ENCODE measurements at regions not wholly inside any gene's neighbourhood (a gene's known extent, or its start where the extent isn't known, plus 50 kb on each side); places are given as distances from the start of the nearest gene placed in this dataset.

DNA sequence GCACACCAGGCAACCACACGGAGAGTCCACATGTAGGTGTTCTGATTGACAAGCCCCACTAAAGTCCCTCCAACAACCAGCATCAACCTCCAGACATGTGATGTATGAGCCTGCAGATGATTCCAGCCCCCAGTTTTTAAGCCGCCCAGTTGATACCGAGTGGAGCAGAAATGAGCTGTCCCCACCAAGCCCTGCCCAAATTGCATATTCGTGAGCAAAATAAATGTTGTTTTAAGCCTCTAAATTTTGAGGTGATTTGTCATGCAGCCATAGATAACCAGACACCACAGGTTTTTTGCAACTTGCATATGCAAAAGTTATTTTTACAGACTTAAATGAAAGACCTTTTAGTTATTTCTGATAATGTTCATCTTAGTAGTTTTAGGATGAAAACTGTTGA is 187.7 kb downstream of the PIK3R1 start:
- intact Hi-C loops (cut with micrococcal nuclease) = no loop called here
- DNase-seq = no peak
- Mint-ChIP-seq H3K4me3 (no peak overlapping the region), H3K27ac (no peak overlapping the region), H3K4me1 (ENCODE audit: low read depth) (peaks cover 29% of the 10 kb centered on the region), H3K36me3 (ENCODE audit: low read depth) (no peaks in the 10 kb centered on the region), H3K27me3 (ENCODE audit: low read depth) (no peaks in the 10 kb centered on the region), H3K9me3 (peaks cover 1% of the 10 kb centered on the region)
- CTCF ChIA-PET = no interaction called here

DNA sequence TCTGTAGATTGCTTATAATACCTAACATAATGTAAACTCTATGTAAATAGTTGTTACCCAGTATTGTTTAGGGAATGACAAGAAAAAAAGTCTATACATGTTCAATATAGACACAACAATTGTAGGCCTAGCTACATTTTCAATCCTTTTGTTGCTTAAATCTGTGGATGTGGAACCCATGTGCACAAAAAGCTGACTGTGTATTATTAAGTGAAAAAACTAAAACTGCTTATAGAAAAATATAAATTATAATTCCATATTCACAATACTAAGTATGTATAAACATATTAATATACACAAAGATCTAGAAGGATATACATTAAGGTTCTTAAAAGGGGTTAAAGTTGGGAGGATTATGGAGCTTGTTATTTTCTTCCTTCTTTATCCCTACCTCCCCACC is 188.7 kb downstream of the PIK3R1 start:
- CTCF ChIA-PET = no interaction called here
- peaks cover 24% of the 10 kb centered on the region for H3K4me1 Mint-ChIP-seq (ENCODE audit: low read depth)
- H3K36me3 Mint-ChIP-seq (ENCODE audit: low read depth) = no peaks in the 10 kb centered on the region
- intact Hi-C loops (cut with micrococcal nuclease) = no loop called here
- DNase-seq = no peak
- H3K27me3 Mint-ChIP-seq (ENCODE audit: low read depth) = no peaks in the 10 kb centered on the region
- peaks cover 1% of the 10 kb centered on the region for H3K9me3 Mint-ChIP-seq
- H3K27ac Mint-ChIP-seq = no peak overlapping the region
- no peak overlapping the region for H3K4me3 Mint-ChIP-seq

GRCh38 chr5:68405026-68405684 is 189.6 kb downstream of the PIK3R1 start:
- H3K9me3 Mint-ChIP-seq = peaks cover 1% of the 10 kb centered on the region
- intact Hi-C loops (cut with micrococcal nuclease) = loop anchor here (1.0 kb wide), 1 partner anchor 36 kb away; no protein-coding TSS in a partner anchor
- H3K4me1 Mint-ChIP-seq (ENCODE audit: low read depth) = peaks cover 24% of the 10 kb centered on the region
- no peaks in the 10 kb centered on the region for H3K27me3 Mint-ChIP-seq (ENCODE audit: low read depth)
- no peak for DNase-seq
- H3K4me3 Mint-ChIP-seq = no peak overlapping the region
- CTCF ChIA-PET = interaction anchor here (2.0 kb wide), 1 partner anchor 10 kb away, joined by 6 read pairs; no protein-coding TSS in a partner anchor
- H3K27ac Mint-ChIP-seq = no peak overlapping the region
- no peaks in the 10 kb centered on the region for H3K36me3 Mint-ChIP-seq (ENCODE audit: low read depth)

DNA sequence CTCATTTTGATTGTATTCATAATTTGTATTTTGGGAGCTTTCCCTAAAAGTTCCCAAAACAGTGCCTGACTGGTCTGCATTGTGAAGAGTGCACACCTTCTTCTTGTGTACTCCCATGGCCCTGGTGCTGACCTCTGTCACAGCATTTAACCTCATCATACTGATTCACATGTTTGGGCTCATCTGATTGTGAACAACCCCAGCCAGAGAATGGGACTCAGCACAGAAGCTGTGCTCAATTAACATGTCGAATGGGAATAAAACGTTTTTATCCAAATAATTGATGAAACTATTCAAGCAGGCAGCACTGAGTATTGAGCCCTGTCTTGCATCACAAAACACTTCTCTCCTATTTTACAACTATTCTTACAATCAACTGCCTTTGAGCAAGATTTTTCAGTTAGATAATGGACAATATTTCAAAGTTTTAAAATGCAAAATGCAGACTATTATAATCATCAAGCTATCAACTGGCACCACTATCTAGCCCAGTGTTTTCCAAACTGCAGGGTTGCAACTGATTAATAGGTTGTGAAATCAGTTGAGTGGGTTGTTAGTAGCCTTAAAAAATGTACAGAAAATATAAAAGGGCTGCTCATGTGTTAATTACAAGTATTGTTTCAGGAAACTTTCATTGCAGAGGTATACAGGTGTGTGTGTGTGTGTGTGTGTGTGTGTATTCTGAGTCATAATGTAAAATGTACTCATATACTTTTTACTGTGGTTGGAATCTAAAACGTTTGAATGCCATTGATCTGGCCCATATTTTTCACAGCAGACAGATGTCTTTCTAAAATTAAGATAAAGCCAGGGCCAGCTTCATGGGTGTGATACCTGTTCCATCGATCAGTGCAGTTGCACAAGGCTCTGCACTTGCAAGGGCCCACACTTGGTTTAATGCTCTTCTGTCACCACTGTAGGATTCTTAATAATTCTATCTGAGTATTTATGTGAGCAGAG is 190.5 kb downstream of the PIK3R1 start:
- intact Hi-C loops (cut with micrococcal nuclease) = loop anchor here (1.0 kb wide), 1 partner anchor 37 kb away; no protein-coding TSS in a partner anchor
- no peak overlapping the region for H3K27ac Mint-ChIP-seq
- H3K9me3 Mint-ChIP-seq = peaks cover 1% of the 10 kb centered on the region
- peak; percentile 41 for DNase-seq
- CTCF ChIA-PET = interaction anchor here (1.4 to 2.0 kb wide), 2 partner anchors 9 to 27 kb away, joined by 4 to 6 read pairs; no protein-coding TSS in a partner anchor
- no peaks in the 10 kb centered on the region for H3K27me3 Mint-ChIP-seq (ENCODE audit: low read depth)
- H3K4me1 Mint-ChIP-seq (ENCODE audit: low read depth) = peaks cover 24% of the 10 kb centered on the region
- H3K36me3 Mint-ChIP-seq (ENCODE audit: low read depth) = no peaks in the 10 kb centered on the region
- H3K4me3 Mint-ChIP-seq = no peak overlapping the region

DNA sequence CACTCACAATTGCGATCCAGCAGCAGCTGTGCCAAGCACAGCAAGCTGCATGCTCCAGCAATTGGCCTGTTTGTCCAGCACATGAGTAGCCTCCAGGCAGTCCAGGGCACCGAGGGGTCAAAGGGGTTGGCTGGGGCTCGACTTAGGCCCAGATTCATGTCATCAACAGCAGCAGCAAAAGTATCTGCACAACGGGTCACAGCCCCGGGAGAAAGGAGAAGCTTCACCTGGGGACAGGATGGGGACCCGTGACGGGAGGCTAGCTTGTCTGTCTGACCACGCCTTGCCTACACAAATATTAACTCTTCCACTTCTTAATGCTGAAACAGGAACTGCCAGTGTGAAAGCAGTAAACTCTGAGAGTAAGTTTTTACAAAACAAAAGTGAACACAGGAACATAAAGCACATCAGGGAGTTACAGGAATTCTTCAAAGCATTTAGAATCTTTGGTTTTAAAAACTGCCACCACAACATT is 191.2 kb downstream of the PIK3R1 start:
- peaks cover 24% of the 10 kb centered on the region for H3K4me1 Mint-ChIP-seq (ENCODE audit: low read depth)
- H3K36me3 Mint-ChIP-seq (ENCODE audit: low read depth) = no peaks in the 10 kb centered on the region
- CTCF ChIA-PET = interaction anchor here (1.4 kb wide), 1 partner anchor 26 kb away, joined by 4 read pairs; no protein-coding TSS in a partner anchor
- no peak for DNase-seq
- no peaks in the 10 kb centered on the region for H3K9me3 Mint-ChIP-seq
- intact Hi-C loops (cut with micrococcal nuclease) = loop anchor here (1.0 kb wide), 1 partner anchor 27 kb away; no protein-coding TSS in a partner anchor
- no peak overlapping the region for H3K4me3 Mint-ChIP-seq
- no peaks in the 10 kb centered on the region for H3K27me3 Mint-ChIP-seq (ENCODE audit: low read depth)
- H3K27ac Mint-ChIP-seq = no peak overlapping the region

GRCh38 chr5:68407311-68408239 is 192.0 kb downstream of the PIK3R1 start:
- intact Hi-C loops (cut with micrococcal nuclease) = loop anchor here (1.0 kb wide), 1 partner anchor 27 kb away; no protein-coding TSS in a partner anchor
- Mint-ChIP-seq H3K36me3 (ENCODE audit: low read depth) (no peaks in the 10 kb centered on the region), H3K27me3 (ENCODE audit: low read depth) (no peaks in the 10 kb centered on the region), H3K4me3 (no peak overlapping the region), H3K9me3 (no peaks in the 10 kb centered on the region), H3K27ac (no peak overlapping the region), H3K4me1 (ENCODE audit: low read depth) (peaks cover 24% of the 10 kb centered on the region)
- CTCF ChIA-PET = interaction anchor here (1.4 kb wide), 1 partner anchor 25 kb away, joined by 4 read pairs; no protein-coding TSS in a partner anchor
- no peak for DNase-seq

- Mint-ChIP-seq H3K27ac (no peak overlapping the region), H3K36me3 (ENCODE audit: low read depth) (no peaks in the 10 kb centered on the region), H3K4me1 (ENCODE audit: low read depth) (peaks cover 24% of the 10 kb centered on the region), H3K27me3 (ENCODE audit: low read depth) (no peaks in the 10 kb centered on the region), H3K4me3 (no peak overlapping the region), H3K9me3 (no peaks in the 10 kb centered on the region)
- intact Hi-C loops (cut with micrococcal nuclease) = no loop called here
- CTCF ChIA-PET = interaction anchor here (0.8 kb wide), 1 partner anchor 615 kb away, joined by 6 read pairs; no protein-coding TSS in a partner anchor
- no peak for DNase-seq
Observed at GRCh38 chr5:68408345-68408871, 192.9 kb downstream of the PIK3R1 start.

- Mint-ChIP-seq H3K27me3 (ENCODE audit: low read depth) (no peaks in the 10 kb centered on the region), H3K4me1 (ENCODE audit: low read depth) (peaks cover 24% of the 10 kb centered on the region), H3K4me3 (no peak overlapping the region), H3K36me3 (ENCODE audit: low read depth) (no peaks in the 10 kb centered on the region), H3K27ac (no peak overlapping the region), H3K9me3 (no peaks in the 10 kb centered on the region)
- no peak for DNase-seq
- intact Hi-C loops (cut with micrococcal nuclease) = no loop called here
- CTCF ChIA-PET = no interaction called here
Observed at GRCh38 chr5:68409259-68409658, 193.7 kb downstream of the PIK3R1 start.

GRCh38 chr5:68411161-68411560 is 195.6 kb downstream of the PIK3R1 start:
- Mint-ChIP-seq H3K27me3 (ENCODE audit: low read depth) (no peaks in the 10 kb centered on the region), H3K36me3 (ENCODE audit: low read depth) (no peaks in the 10 kb centered on the region), H3K4me3 (no peak overlapping the region), H3K9me3 (no peaks in the 10 kb centered on the region), H3K27ac (no peak overlapping the region), H3K4me1 (ENCODE audit: low read depth) (peaks cover 23% of the 10 kb centered on the region)
- intact Hi-C loops (cut with micrococcal nuclease) = no loop called here
- no peak for DNase-seq
- CTCF ChIA-PET = no interaction called here

- no peaks in the 10 kb centered on the region for H3K9me3 Mint-ChIP-seq
- H3K36me3 Mint-ChIP-seq (ENCODE audit: low read depth) = no peaks in the 10 kb centered on the region
Observed at GRCh38 chr5:68415177-68416085, 199.9 kb downstream of the PIK3R1 start.

GRCh38 chr5:68416714-68417113 is 201.2 kb downstream of the PIK3R1 start:
- H3K9me3 Mint-ChIP-seq = no peaks in the 10 kb centered on the region
- no peak overlapping the region for H3K27ac Mint-ChIP-seq
- CTCF ChIA-PET = no interaction called here
- peaks cover 8% of the 10 kb centered on the region for H3K4me1 Mint-ChIP-seq (ENCODE audit: low read depth)
- intact Hi-C loops (cut with micrococcal nuclease) = no loop called here
- no peaks in the 10 kb centered on the region for H3K36me3 Mint-ChIP-seq (ENCODE audit: low read depth)
- DNase-seq = no peak
- H3K27me3 Mint-ChIP-seq (ENCODE audit: low read depth) = no peaks in the 10 kb centered on the region
- no peak overlapping the region for H3K4me3 Mint-ChIP-seq

More at GRCh38 chr5:68415177-68416085, 199.9 kb downstream of the PIK3R1 start:
- CTCF ChIA-PET = interaction anchor here (0.8 to 2.0 kb wide), 3 partner anchors 10 to 1170 kb away, joined by 3 to 6 read pairs (median 4); no protein-coding TSS in a partner anchor
- Mint-ChIP-seq H3K27ac (no peak overlapping the region), H3K27me3 (ENCODE audit: low read depth) (no peaks in the 10 kb centered on the region), H3K4me1 (ENCODE audit: low read depth) (peaks cover 8% of the 10 kb centered on the region), H3K4me3 (no peak overlapping the region)
- intact Hi-C loops (cut with micrococcal nuclease) = no loop called here
- DNase-seq = no peak

Data from activated naive CD4-positive, alpha-beta T cell treated with anti-CD3 and anti-CD28 coated beads for 36 hours (primary cell).